Endothelial cell of umbilical vein (primary cell): ENCODE measurements at regions not wholly inside any gene's neighbourhood (a gene's known extent, or its start where the extent isn't known, plus 50 kb on each side); places are given as distances from the start of the nearest gene placed in this dataset.

Source experiments
- EZH2 ChIP-seq: IDR thresholded peaks from 2 replicates; pipeline ENCODE4 v1.6.1; 2012; ENCODE audit warnings: borderline replicate concordance, low read depth, mild to moderate bottlenecking, moderate library complexity, low read length, inconsistent platforms; ENCODE audit not compliant: severe bottlenecking
- POLR2AphosphoS5 ChIP-seq: IDR thresholded peaks from 2 replicates; pipeline ENCODE4 v1.6.1; 2012; ENCODE audit warnings: low read depth, mild to moderate bottlenecking, control low read depth, low read length, moderate library complexity; ENCODE audit not compliant: insufficient read depth
- TF ChIP-seq, protein P1 (sequence below), 2 donors: IDR thresholded peaks; 1 replicate in 1 of 2; 2 replicates in 1 of 2; pipeline ENCODE4 v1.5.1; 2011; ENCODE audit warnings: low read length in 2 of 2, mild to moderate bottlenecking in 2 of 2, moderate library complexity in 2 of 2, control low read depth in 1 of 2, inconsistent platforms in 1 of 2, low read depth in 1 of 2; ENCODE audit not compliant: insufficient read depth in 1 of 2; ENCODE audit errors: extremely low read depth in 1 of 2
- TF ChIP-seq, protein P2 (sequence below): IDR thresholded peaks from 2 replicates; pipeline ENCODE4 v1.6.1; 2011; ENCODE audit not compliant: insufficient read depth, insufficient read length

DNA sequence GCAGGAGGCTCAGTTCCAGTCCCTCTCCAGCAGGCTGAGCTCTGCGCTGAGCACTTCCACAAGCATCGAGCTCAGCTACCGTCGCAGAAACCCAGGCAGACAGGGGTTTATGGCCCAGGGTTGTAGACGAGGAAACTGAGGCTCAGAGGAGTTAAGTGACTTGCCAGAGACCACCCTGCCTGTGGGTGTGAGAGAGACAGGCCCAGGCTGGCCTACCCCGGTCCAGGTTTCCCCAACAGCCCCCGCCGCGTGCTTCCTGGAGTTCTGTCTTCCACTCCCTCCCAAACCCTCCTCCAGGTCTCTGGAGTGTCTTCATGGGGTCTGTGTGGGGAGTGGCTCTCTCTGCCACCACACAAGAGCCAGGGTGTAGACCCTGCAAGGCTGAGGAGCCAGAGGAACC, 615.9 kb downstream of the PTPRU start:
- TF ChIP-seq, protein P1, sequence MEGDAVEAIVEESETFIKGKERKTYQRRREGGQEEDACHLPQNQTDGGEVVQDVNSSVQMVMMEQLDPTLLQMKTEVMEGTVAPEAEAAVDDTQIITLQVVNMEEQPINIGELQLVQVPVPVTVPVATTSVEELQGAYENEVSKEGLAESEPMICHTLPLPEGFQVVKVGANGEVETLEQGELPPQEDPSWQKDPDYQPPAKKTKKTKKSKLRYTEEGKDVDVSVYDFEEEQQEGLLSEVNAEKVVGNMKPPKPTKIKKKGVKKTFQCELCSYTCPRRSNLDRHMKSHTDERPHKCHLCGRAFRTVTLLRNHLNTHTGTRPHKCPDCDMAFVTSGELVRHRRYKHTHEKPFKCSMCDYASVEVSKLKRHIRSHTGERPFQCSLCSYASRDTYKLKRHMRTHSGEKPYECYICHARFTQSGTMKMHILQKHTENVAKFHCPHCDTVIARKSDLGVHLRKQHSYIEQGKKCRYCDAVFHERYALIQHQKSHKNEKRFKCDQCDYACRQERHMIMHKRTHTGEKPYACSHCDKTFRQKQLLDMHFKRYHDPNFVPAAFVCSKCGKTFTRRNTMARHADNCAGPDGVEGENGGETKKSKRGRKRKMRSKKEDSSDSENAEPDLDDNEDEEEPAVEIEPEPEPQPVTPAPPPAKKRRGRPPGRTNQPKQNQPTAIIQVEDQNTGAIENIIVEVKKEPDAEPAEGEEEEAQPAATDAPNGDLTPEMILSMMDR (IDR thresholded peaks at IDR 0.05; ENCODE audit: extremely low read depth in 1 of 2, insufficient read depth in 1 of 2, low read depth in 1 of 2, low read length in 2 of 2): no peak
- no peak for TF ChIP-seq EZH2
- TF ChIP-seq, protein P2, sequence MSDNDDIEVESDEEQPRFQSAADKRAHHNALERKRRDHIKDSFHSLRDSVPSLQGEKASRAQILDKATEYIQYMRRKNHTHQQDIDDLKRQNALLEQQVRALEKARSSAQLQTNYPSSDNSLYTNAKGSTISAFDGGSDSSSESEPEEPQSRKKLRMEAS: no peak
- no peak for TF ChIP-seq POLR2AphosphoS5
